HepG2 (cell line): ENCODE measurements at regions not wholly inside any gene's neighbourhood (a gene's known extent, or its start where the extent isn't known, plus 50 kb on each side); places are given as distances from the start of the nearest gene placed in this dataset.
A peak's percentile ranks its signal among the peaks of the same experiment; 100 is the strongest.

ENCODE experiments used
- ATAC-seq: fragments of 200-7000 bp; cut with Tn5 transposase; 3 replicates; pipeline ENCODE4 v1.9.1; 2020; ENCODE audit warnings: mild to moderate bottlenecking, moderate library complexity
- BruUV-seq: library from RNA; stranded (reverse); fragments of 400-500 nt; replicated peaks from 2 replicates; lab custom pipeline; 2021; lab: Mats Ljungman, UMichigan
- CTCF ChIA-PET: fragments of 300-600 bp; formaldehyde crosslinking; extraction: SDS; loops from one replicate; lab custom pipeline; 2021; ENCODE audit warnings: low total read pairs, inconsistent platforms, low intra/inter-chr PET ratio; lab: Yijun Ruan, JAX
- POLR2A ChIA-PET: fragments of 350-600 bp; sonication (Branson Sonifier 250); formaldehyde crosslinking; loops from one replicate; lab custom pipeline; 2020; ENCODE audit warnings: antibody characterized with exemption, inconsistent platforms; lab: Yijun Ruan, JAX
- DNase-seq: peaks from one replicate; pipeline ENCODE4 v3.0.0-alpha.2; 2015; ENCODE audit warnings: low spot score
- FAIRE-seq: peaks from 3 replicates; lab custom pipeline; 2011; peaks lifted over from hg19 to GRCh38; lab: Jason Lieb, UNC
- H2AFZ ChIP-seq: one replicate; pipeline ENCODE4 v1.6.1; 2011; ENCODE audit warnings: low read length, inconsistent platforms
- H3K27ac ChIP-seq: fragments of 300-600 bp; 3 replicates; pipeline ENCODE4 v1.8.0; 2011; ENCODE audit warnings: mixed run types, mild to moderate bottlenecking, mixed read lengths, low read length, inconsistent platforms; ENCODE audit not compliant: insufficient read depth; ENCODE audit errors: extremely low read length
- H3K27me3 ChIP-seq, 2 experiments: fragments of 200-600 bp in 1 of 2; 2 replicates in 1 of 2; 3 replicates in 1 of 2; pipeline versions ENCODE4 v1.6.0 to v1.8.0; 2011; ENCODE audit warnings: low read length in 2 of 2, mild to moderate bottlenecking in 2 of 2, moderate library complexity in 2 of 2, inconsistent platforms in 1 of 2; ENCODE audit not compliant: insufficient read depth in 2 of 2, control insufficient read depth in 1 of 2
- H3K36me3 ChIP-seq, 2 experiments: fragments of 200-600 bp in 1 of 2; replicated peaks in 1 of 2; 2 replicates in 1 of 2; 3 replicates in 1 of 2; pipeline versions ENCODE4 v1.5.1 to v1.8.0; 2011; ENCODE audit warnings: low read length in 2 of 2, inconsistent platforms in 1 of 2; ENCODE audit not compliant: insufficient read depth in 2 of 2, control insufficient read depth in 1 of 2
- H3K4me1 ChIP-seq: 2 replicates; pipeline ENCODE4 v1.5.1; 2012; ENCODE audit warnings: low read length, inconsistent platforms; ENCODE audit not compliant: insufficient read depth
- H3K4me2 ChIP-seq: 2 replicates; pipeline ENCODE4 v1.6.0; 2011; ENCODE audit warnings: low read depth, low read length, inconsistent platforms
- H3K4me3 ChIP-seq, 3 experiments: fragments of 200-600 bp in 1 of 3; sonication (generic), shearing (Covaris generic) in 1 of 3; replicated peaks in 1 of 3; 2 replicates each; pipeline ENCODE4 v1.5.1; 2011 to 2016; ENCODE audit warnings: low read length in 3 of 3, inconsistent platforms in 2 of 3, low read depth in 2 of 3, mild to moderate bottlenecking in 2 of 3, control low read depth in 1 of 3, mixed read lengths in 1 of 3; ENCODE audit not compliant: insufficient read depth in 1 of 3
- H3K79me2 ChIP-seq: one replicate; pipeline ENCODE4 v1.6.1; 2011; ENCODE audit warnings: low read length, inconsistent platforms; ENCODE audit not compliant: insufficient read depth
- H3K9ac ChIP-seq: 2 replicates; pipeline ENCODE4 v1.6.0; 2011; ENCODE audit warnings: mild to moderate bottlenecking, low read depth, low read length, inconsistent platforms; ENCODE audit not compliant: insufficient read depth
- H3K9me3 ChIP-seq: 2 replicates; pipeline ENCODE4 v1.5.1; 2012; ENCODE audit warnings: mild to moderate bottlenecking, low read length
- H4K20me1 ChIP-seq: 2 replicates; pipeline ENCODE4 v1.6.0; 2011; ENCODE audit warnings: inconsistent platforms, mild to moderate bottlenecking, low read length, moderate library complexity; ENCODE audit not compliant: insufficient read depth
- ATF7-NPFF ChIP-seq: sonication (generic); formaldehyde crosslinking; IDR thresholded peaks from 2 replicates; pipeline ENCODE4 v1.8.1; 2023; ENCODE audit warnings: mild to moderate bottlenecking, low read depth, missing genetic modification reagents, moderate library complexity
- CREM ChIP-seq, 2 experiments: sonication (generic) in 1 of 2; formaldehyde crosslinking in 1 of 2; IDR thresholded peaks; 2 replicates each; pipeline versions ENCODE4 v1.4.0 to v1.6.1; 2016 to 2020; ENCODE audit warnings: antibody characterized with exemption in 1 of 2, mild to moderate bottlenecking in 1 of 2, missing genetic modification reagents in 1 of 2
- FOXJ3 ChIP-seq: sonication (generic); formaldehyde crosslinking; IDR thresholded peaks from 2 replicates; pipeline ENCODE4 v1.4.0; 2020; ENCODE audit warnings: missing genetic modification reagents, mild to moderate bottlenecking, borderline replicate concordance
- GATA4 ChIP-seq: sonication (generic); IDR thresholded peaks from 2 replicates; pipeline ENCODE4 v1.6.1; 2016; ENCODE audit warnings: antibody characterized with exemption, low read depth, borderline replicate concordance
- HNF4G ChIP-seq, 2 experiments: sonication (generic) in 1 of 2; formaldehyde crosslinking in 1 of 2; IDR thresholded peaks; 2 replicates each; pipeline versions ENCODE4 v1.4.0 to v1.6.1; 2011 to 2020; ENCODE audit warnings: borderline replicate concordance in 2 of 2, low read depth in 2 of 2, mild to moderate bottlenecking in 2 of 2, low read length in 1 of 2, missing genetic modification reagents in 1 of 2, moderate library complexity in 1 of 2
- NR2F2 ChIP-seq: IDR thresholded peaks from 2 replicates; pipeline ENCODE4 v1.6.1; 2012; ENCODE audit warnings: low read depth, inconsistent platforms, borderline replicate concordance
- PHB2 ChIP-seq: fragments of 450-650 bp; IDR thresholded peaks from 2 replicates; pipeline ENCODE4 v1.6.1; 2018; ENCODE audit not compliant: partially characterized antibody
- RBFOX2 ChIP-seq: fragments of 200-400 bp; formaldehyde crosslinking; IDR thresholded peaks from 2 replicates; pipeline ENCODE4 v1.6.1; 2017; ENCODE audit warnings: low read depth, mild to moderate bottlenecking, low read length
- RXRB ChIP-seq: IDR thresholded peaks from 2 replicates; pipeline ENCODE4 v1.6.1; 2016; ENCODE audit warnings: borderline replicate concordance, missing genetic modification reagents, missing compliant biosample characterization
- TEAD3 ChIP-seq: optimal IDR thresholded peaks from 2 replicates; pipeline ENCODE3; 2016; ENCODE audit warnings: borderline replicate concordance
- YY1 ChIP-seq: IDR thresholded peaks from 2 replicates; pipeline ENCODE4 v1.6.1; 2011; ENCODE audit warnings: low read length, low read depth, moderate library complexity, mild to moderate bottlenecking; ENCODE audit not compliant: insufficient read depth, insufficient replicate concordance
- ZNF546 ChIP-seq: sonication (generic); formaldehyde crosslinking; conservative IDR thresholded peaks from 2 replicates; pipeline ENCODE4 v1.8.1; 2023; ENCODE audit warnings: mild to moderate bottlenecking, missing genetic modification reagents
- WGBS: methylation state at CpG from one replicate; pipeline ENCODE4 v1.1.6; 2017; ENCODE audit warnings: low lambda C conversion rate; 5-methylcytosine and 5-hydroxymethylcytosine counted together
- in situ Hi-C: cut with HindIII; loops from 2 replicates; pipeline ENCODE4 v1.10.0; 2017; ENCODE audit warnings: low pct_unique_long_range_greater_than_20kb; ENCODE audit not compliant: extremely low pct_ligation_motif_present
- intact Hi-C: fragments of 100-400 bp; cut with micrococcal nuclease; formaldehyde crosslinking; loops from one replicate; pipeline ENCODE4 v1.10.0; 2022; ENCODE audit not compliant: unreplicated experiment
- TF ChIP-seq, protein P1 (sequence below): IDR thresholded peaks from 2 replicates; pipeline ENCODE4 v1.4.0; 2020; ENCODE audit warnings: mild to moderate bottlenecking, missing genetic modification reagents
- TF ChIP-seq, protein P2 (sequence below): sonication (generic); formaldehyde crosslinking; IDR thresholded peaks from 2 replicates; pipeline ENCODE4 v1.4.0; 2020; ENCODE audit warnings: missing genetic modification reagents
- TF ChIP-seq, protein P3 (sequence below): sonication (generic); formaldehyde crosslinking; IDR thresholded peaks from 2 replicates; pipeline ENCODE4 v1.4.0; 2020; ENCODE audit warnings: missing genetic modification reagents, borderline replicate concordance

DNA sequence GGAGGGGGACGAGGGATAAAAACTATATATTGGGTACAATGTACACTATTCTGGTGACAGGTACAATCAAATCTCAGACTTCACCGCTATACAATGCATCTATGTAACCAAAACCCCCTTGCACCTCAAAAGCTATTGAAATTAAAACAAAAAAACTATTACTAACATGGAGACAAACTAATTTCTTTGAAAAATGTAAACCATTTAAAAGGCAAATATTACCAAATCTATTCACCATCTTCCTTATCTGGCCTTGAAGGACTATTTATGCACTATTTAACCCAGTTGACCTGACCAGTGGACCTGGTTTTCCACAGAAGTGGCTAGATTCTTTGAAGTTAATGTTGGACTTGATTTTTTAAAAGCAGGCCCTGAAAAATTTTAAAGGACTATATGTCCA lies 212.3 kb upstream of the RPS6KA3 start:
- no peak overlapping the region for H2AFZ ChIP-seq
- H3K9me3 ChIP-seq = no peaks in the 10 kb centered on the region
- BruUV-seq = no TSS peak
- H3K27me3 ChIP-seq = no peaks in the 10 kb centered on the region
- peak; percentile 70 for ATAC-seq
- no peaks in the 10 kb centered on the region for H3K36me3 ChIP-seq
- in situ Hi-C loops (no loop called here), intact Hi-C loops (loop anchor here (10.0 kb wide), 1 partner anchor 224 kb away; no protein-coding TSS in a partner anchor)
- ChIA-PET POLR2A (interaction anchor here (0.7 to 4.0 kb wide), 8 partner anchors 8 to 226 kb away, joined by 3 to 27 read pairs (median 4); no protein-coding TSS in a partner anchor), CTCF (no interaction called here)
- H3K27ac ChIP-seq = peak overlapping the region; percentile 92
- H3K79me2 ChIP-seq = no peaks in the 10 kb centered on the region
- 0% methylated on average over 2 of the region's 2 CpGs for WGBS
- peak; percentile 84 for FAIRE-seq
- H3K4me1 ChIP-seq = peaks cover 87% of the 10 kb centered on the region
- no peak overlapping the region for H3K4me3 ChIP-seq
- no peaks in the 10 kb centered on the region for H4K20me1 ChIP-seq
- peak; percentile 76 for DNase-seq
- H3K9ac ChIP-seq = peak overlapping the region; percentile 47
- H3K4me2 ChIP-seq = peak overlapping the region; percentile 55
- no peak for TF ChIP-seq YY1
- peak; percentile 91 for TF ChIP-seq NR2F2
- peak; percentile 35; the same call in 1 of the 2 replicates for TF ChIP-seq HNF4G (IDR thresholded peaks at IDR 0.05; ENCODE audit: borderline replicate concordance, low read depth, low read length)
- no peak for TF ChIP-seq HNF4G (CRISPR knock-in tag; IDR thresholded peaks at IDR 0.05; ENCODE audit: borderline replicate concordance, low read depth)
- TF ChIP-seq ATF7-NPFF (CRISPR knock-in tag) = no peak
- TF ChIP-seq GATA4 = peak; percentile 92
- TF ChIP-seq, protein P1, sequence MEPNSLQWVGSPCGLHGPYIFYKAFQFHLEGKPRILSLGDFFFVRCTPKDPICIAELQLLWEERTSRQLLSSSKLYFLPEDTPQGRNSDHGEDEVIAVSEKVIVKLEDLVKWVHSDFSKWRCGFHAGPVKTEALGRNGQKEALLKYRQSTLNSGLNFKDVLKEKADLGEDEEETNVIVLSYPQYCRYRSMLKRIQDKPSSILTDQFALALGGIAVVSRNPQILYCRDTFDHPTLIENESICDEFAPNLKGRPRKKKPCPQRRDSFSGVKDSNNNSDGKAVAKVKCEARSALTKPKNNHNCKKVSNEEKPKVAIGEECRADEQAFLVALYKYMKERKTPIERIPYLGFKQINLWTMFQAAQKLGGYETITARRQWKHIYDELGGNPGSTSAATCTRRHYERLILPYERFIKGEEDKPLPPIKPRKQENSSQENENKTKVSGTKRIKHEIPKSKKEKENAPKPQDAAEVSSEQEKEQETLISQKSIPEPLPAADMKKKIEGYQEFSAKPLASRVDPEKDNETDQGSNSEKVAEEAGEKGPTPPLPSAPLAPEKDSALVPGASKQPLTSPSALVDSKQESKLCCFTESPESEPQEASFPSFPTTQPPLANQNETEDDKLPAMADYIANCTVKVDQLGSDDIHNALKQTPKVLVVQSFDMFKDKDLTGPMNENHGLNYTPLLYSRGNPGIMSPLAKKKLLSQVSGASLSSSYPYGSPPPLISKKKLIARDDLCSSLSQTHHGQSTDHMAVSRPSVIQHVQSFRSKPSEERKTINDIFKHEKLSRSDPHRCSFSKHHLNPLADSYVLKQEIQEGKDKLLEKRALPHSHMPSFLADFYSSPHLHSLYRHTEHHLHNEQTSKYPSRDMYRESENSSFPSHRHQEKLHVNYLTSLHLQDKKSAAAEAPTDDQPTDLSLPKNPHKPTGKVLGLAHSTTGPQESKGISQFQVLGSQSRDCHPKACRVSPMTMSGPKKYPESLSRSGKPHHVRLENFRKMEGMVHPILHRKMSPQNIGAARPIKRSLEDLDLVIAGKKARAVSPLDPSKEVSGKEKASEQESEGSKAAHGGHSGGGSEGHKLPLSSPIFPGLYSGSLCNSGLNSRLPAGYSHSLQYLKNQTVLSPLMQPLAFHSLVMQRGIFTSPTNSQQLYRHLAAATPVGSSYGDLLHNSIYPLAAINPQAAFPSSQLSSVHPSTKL (CRISPR knock-in tag) = peak; percentile 67; the same call in 1 of the 2 replicates
- peak; percentile 55; the same call in 1 of the 2 replicates for TF ChIP-seq FOXJ3 (CRISPR knock-in tag)
- TF ChIP-seq RXRB (CRISPR knock-in tag) = peak; percentile 45; the same call in 1 of the 2 replicates
- TF ChIP-seq, protein P2, sequence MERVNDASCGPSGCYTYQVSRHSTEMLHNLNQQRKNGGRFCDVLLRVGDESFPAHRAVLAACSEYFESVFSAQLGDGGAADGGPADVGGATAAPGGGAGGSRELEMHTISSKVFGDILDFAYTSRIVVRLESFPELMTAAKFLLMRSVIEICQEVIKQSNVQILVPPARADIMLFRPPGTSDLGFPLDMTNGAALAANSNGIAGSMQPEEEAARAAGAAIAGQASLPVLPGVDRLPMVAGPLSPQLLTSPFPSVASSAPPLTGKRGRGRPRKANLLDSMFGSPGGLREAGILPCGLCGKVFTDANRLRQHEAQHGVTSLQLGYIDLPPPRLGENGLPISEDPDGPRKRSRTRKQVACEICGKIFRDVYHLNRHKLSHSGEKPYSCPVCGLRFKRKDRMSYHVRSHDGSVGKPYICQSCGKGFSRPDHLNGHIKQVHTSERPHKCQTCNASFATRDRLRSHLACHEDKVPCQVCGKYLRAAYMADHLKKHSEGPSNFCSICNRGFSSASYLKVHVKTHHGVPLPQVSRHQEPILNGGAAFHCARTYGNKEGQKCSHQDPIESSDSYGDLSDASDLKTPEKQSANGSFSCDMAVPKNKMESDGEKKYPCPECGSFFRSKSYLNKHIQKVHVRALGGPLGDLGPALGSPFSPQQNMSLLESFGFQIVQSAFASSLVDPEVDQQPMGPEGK = peak; percentile 33; the same call in 1 of the 2 replicates
- TF ChIP-seq, protein P3, sequence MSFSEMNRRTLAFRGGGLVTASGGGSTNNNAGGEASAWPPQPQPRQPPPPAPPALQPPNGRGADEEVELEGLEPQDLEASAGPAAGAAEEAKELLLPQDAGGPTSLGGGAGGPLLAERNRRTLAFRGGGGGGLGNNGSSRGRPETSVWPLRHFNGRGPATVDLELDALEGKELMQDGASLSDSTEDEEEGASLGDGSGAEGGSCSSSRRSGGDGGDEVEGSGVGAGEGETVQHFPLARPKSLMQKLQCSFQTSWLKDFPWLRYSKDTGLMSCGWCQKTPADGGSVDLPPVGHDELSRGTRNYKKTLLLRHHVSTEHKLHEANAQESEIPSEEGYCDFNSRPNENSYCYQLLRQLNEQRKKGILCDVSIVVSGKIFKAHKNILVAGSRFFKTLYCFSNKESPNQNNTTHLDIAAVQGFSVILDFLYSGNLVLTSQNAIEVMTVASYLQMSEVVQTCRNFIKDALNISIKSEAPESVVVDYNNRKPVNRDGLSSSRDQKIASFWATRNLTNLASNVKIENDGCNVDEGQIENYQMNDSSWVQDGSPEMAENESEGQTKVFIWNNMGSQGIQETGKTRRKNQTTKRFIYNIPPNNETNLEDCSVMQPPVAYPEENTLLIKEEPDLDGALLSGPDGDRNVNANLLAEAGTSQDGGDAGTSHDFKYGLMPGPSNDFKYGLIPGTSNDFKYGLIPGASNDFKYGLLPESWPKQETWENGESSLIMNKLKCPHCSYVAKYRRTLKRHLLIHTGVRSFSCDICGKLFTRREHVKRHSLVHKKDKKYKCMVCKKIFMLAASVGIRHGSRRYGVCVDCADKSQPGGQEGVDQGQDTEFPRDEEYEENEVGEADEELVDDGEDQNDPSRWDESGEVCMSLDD (CRISPR knock-in tag) = no peak
- no peak for TF ChIP-seq PHB2
- no peak for TF ChIP-seq RBFOX2
- TF ChIP-seq CREM (IDR thresholded peaks at IDR 0.05) = peak; percentile 80; the same call in 1 of the 2 replicates
- no peak for TF ChIP-seq CREM (CRISPR knock-in tag; IDR thresholded peaks at IDR 0.05)
- no peak for TF ChIP-seq ZNF546 (CRISPR knock-in tag)
- TF ChIP-seq TEAD3 (CRISPR knock-in tag) = peak; percentile 28
